NCI-H1092 (cell line): ENCODE measurements at regions not wholly inside any gene's neighbourhood (a gene's known extent, or its start where the extent isn't known, plus 50 kb on each side); places are given as distances from the start of the nearest gene placed in this dataset.
"Not testable (repeated sequence)": the region's sequence is repeated elsewhere in the genome, so short reads cannot be mapped to it uniquely, and the experiment has no call there.

ENCODE experiments used
- DNase-seq: peaks from one replicate; lab custom pipeline; 2025; lab: John Stamatoyannopoulos, UW

DNA sequence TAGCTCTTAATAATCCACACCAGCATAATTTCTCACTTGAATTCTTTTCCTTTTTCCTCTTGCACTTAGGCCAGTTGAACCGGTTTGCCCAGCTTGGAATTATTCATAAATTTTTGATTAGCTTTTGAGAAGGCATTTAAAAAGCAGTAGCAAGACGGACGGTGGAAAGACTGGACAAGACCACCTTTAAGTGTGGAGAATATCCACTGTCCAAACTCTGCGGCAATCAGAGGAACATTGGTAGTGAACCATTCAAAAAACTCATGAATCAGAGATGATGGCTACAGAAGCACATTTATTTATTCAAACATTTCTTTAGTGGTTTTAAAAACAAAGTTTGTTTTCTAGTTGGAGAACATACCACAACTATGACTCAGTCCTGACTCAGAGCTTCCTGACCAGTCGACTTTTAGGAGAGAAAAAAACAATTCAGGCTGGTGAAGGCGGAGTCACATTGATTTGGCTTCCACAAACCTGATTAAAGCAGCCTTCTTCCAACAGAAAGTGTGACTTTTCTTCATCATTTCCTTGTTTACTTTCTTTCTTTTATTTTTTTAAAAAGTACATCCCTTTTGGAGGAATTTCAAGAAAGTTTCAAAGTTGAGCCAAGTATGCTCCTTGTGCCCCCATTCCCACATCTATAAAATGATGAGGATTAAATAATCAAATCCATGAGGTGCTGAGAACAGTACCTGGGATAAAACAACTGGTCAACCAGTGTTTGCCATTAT, 128.8 kb downstream of the ADSS2 start:
- DNase-seq, result no peak

DNA sequence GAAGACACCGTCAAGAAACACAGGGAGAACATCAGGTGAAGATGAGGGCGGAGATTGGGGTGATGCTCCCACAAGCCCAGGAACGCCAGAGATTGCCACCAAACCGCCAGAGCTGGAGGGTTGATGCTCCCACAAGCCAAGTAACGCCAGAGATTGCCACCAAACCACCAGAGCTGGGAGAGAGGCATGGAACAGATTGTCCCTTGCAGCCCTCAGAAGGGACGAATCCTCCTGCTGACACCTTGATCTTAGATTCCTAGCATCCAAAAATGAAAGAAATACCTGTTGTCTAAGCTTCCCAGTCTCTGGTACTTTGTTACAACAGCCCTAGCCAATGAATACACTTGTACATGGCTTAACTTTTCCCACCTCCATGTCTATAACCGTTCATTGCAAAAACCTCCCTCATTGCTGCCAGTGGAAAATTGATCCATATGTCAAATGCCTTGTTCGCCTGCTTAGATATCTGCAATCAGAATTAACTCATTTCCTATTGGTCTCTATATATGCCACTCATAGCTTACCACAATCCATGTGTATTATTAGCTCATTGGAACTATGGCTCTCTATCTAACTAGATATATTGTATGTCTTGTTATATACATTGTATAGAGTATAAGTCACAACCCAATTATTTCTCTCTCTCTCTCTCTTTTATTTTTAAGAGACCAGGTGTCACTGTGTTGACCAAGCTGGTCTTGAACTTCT, 127.4 kb downstream of the ADSS2 start:
- DNase-seq, result no peak

DNA sequence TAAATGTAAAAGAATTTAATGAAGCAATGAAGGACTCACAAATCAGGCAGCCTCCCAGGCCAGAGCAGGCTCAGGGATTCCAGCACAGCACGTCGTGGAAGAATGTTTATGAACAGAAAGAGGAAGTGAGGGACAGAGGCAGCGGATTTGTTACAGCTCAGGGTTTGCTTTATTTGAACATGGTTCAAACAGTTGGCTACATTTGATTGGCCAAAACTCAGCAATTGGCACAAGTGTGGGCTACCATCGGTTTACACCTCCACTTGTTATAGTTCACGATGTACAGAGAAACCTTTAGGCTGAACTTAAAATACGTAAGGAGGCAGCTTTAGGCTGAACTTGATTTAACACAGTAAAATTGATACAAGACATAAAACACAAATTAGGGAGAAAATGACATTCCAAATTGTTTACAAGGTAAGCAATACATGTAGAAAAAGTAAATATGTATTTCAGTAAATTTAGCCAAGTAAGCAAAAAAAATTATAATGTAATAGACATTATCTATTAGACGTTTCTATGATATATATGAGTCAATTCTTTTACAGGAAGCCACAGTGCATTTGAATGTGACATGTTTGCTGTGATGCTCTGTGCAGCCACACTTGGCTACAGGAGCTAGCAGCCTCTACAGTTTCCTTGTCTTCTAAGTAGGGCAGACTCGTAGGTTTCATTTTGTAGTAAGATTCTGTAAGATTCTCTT, 126.5 kb downstream of the ADSS2 start:
- DNase-seq, result no peak

DNA sequence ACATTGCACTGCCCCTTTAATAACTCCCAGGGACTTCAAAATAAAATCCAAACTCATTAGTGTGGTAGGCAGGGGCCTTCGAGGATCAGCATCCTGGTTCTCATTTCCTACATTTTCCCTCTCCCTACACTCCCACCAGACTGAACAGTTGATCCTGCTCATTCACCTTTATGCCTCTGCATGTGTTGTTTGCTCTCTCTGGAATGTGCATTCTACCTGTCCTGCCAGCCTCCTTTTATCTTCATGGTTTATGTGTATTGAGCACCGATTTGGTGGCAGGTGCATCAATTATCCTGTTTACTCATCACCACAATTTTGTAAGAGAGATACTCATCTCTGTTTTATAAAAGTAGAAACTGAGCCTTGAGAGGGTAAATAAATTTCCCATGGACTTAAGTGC, 125.0 kb downstream of the ADSS2 start:
- no peak for DNase-seq

DNA sequence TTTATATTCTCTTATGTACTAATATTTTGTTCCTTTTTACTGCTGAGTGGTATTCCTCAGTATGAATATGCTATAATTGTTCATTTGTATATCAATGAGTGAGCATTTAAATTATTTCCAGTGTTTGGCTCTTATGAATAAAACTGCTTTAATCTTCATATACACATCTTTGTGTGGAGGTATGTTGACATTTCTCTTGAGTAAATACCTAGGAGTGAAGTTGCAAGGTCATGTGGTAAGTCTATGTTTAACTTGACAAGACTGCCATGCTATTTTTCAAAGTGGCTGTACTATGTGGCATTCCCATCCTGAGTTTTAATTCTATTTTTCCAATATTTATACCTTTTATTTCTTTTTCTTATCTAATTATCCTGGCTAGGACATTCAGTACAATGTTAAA, 124.2 kb downstream of the ADSS2 start:
- no peak for DNase-seq

DNA sequence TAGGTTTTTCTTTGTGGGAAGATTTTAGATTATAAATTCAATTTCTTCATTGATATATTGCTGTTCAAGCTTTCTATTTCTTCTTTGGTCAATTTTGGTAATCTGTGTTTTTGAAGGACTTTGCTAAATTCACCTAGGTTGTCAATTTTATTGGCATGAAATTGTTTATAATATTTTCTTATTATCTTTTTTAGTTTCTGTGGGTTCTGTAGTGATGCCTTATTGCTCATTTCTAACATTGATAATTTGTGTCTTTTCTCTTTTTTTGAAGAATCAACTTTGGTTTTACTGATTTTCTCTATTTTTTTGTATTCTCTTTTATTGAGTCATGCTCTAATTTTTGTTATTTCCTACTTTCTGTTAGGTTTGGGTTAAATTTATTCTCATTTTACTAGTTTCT, 123.2 kb downstream of the ADSS2 start:
- DNase-seq, result no peak

DNA sequence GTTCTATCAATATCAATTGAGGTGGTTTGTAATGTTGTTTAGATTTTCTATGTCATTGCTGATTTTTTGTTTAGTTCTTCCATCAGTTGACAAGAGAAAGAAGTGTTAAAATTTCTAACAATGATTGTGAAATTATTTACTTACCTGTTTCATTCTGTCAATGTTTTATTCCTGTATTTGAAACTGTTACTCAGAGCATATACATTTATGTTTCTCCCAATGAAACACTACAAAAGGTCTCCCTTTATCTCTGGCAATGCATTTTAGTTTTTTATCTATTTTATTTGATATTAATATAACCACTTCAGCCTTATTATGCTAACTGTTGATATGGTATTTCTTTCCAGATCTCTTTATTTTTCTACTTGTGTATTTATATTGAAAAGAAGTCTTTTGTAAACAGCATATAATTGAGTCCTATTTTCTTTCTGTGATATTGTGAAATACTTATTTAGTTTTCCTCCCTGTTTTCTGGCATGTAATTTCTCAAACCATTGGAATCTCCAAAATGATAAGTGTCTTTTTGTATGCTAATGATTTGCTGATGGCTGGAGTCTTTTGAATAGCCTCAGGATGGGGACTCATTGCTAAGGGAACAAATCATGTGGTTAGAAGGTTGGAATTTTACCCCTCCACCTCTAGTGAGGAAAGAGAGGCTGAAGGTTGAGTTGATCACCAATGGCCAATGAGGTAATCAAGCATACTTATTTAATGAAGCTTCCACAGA, 122.0 kb downstream of the ADSS2 start:
- DNase-seq, result no peak

DNA sequence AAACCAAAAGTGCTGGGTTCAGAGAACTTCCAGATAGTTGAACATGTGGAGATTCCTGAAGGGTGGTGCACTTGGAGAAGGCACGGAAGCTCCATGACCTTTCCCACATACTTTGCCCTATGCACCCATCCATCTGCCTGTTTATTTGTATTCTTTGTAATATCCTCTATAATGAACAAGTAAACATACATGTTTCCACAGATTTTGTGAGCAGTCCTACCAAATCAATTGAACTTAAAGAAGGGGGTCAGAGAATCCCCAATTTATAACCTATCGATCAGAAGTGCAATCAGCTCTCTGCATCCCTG, 121.4 kb downstream of the ADSS2 start:
- no peak for DNase-seq

DNA sequence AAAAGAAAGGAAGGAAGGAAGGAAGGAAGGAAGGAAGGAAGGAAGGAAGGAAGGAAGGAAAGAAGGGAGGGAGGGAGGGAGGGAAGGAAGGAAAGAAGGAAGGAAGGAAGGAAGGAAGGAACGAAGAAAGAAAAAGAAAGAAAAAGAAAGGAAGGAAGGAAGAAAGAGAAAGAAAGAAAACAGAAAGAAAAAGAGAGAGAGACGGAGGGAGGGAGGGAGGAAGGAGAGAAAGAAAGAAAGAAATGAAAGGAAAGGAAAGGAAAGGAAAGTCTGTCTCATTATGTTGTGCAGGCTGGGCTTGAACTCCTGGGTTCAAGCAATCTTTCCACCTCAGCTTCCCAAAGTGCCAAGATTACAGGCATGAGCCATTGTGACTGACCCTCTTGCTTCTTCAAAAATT, 118.9 kb downstream of the ADSS2 start:
- DNase-seq, result not testable (repeated sequence)

DNA sequence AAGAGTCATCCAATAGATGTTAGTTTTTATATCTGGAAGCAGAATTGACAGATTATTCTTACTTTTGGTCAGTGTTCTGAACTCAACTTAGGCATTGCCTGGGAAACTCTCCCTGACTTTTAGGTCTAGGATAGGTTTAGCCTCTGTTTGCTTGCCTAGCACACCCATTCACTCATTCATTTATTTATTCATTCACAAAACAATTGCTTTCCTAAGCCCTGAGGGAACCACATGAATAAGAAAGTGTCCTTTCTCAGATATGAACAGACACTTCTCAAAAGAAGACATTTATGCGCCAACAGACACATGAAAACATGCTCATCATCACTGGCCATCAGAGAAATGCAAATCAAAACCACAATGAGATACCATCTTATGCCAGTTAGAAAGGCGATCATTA, 117.4 kb downstream of the ADSS2 start:
- not testable (repeated sequence) for DNase-seq

DNA sequence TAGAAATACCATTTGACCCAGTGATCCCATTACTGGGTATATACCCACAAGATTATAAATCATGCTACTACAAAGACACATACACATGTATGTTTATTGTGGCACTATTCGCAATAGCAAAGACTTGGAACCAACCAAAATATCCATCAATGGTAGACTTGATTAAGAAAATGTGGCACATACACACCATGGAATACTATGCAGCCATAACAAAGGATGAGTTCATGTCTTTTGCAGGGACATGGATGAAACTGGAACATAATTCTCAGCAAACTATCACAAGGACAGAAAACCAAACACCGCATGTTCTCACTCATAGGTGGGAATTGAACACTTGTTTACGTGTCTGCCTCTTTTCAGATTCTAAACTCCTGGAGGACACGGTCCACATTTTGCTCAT, 116.9 kb downstream of the ADSS2 start:
- not testable (repeated sequence) for DNase-seq

DNA sequence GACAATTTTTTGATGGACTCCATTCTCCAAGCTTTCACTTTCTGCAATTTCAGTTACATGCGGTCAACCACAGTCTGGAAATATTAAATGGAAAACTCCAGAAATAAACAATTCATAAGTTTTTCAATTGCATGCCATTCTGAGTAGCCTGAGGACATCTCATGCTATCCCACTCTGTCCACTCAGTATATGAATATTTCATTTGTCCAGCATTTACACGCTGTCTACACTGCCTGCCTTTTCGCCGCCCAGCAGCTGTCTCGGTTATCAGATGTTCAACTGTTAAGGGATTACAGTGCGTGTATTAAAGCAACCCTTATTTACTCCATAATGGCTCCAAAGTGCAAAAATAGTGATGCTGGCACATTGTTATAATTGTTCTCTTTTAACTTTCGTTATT, 116.3 kb downstream of the ADSS2 start:
- no peak for DNase-seq

DNA sequence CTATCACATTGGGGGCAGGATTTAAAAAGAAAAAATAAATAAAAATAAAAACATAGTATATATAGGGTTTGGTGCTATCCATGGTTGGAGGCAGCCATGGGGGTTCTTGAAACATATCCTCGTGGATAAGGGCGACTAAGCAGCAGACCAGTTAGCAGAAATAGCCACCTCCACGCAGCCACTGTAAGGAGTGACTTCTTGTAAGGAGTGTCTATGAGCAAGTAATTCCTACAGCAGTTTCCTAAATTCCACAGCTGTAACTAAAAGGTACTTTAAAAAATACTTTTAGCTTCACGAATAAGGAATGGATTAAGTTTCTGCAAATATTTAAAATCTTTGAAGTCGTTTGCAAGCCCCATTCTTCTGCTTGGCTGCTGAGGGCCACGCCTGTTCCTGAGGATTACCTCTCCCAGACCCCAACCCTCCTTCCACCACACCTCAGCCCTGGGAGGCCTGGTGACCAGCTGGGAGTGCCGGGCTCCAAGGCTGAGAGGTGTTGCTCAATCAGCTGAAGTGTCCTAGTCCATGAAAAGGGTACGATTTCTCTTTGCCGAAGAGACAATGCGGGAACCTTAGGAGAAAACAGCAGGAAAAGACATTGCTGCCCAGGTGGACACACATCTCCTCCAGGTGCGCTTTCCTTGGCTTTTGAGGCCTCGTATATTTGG, 115.3 kb downstream of the ADSS2 start:
- no peak for DNase-seq

DNA sequence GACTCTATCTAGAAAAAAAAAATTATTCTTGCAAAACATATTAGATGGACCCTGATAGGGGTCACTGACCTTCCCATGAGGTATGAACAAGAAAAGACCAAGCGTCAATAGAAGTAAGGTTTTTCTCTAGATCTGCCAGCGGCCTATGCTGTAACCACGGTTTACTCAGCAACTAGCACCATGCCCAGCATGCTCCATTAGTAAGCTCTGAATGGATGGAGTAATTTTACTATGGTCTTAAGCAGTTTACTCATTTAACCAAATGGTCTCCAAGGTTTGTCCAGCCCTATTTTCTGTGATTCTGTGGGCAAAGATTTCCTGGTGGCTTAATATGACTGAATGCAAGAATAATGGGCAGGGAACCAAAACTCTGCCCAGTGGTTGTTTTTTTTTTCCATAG, 113.9 kb downstream of the ADSS2 start:
- no peak for DNase-seq

DNA sequence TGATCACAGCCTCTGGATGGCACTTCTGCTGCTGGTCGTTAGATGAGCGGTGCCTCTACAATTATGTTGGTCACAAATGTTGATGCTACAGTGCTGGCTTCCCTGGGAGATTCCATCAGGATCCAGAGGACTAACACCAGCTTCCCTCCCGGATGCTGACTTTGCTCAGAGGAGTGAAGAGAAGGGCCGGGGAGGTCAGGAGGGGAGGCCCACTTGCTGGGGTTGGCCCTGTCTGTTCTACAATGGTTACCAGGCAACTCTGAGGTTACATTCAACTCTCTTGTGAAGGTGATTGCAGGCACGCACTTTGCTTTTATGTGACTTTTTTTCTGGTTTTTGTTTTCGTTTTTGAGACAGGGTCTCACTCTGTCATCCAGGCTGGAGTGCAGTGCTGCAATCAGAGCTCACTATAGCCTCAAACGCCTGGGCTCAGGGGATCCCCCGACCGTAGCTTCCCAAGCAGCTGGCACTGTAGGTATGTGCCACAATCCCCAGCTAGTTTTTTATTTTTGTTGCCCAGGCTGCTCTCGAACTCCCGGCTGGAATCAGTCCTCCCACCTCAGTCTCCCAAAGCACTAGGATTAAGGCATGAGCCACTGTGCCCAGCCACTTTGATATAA, 112.5 kb downstream of the ADSS2 start:
- no peak for DNase-seq

DNA sequence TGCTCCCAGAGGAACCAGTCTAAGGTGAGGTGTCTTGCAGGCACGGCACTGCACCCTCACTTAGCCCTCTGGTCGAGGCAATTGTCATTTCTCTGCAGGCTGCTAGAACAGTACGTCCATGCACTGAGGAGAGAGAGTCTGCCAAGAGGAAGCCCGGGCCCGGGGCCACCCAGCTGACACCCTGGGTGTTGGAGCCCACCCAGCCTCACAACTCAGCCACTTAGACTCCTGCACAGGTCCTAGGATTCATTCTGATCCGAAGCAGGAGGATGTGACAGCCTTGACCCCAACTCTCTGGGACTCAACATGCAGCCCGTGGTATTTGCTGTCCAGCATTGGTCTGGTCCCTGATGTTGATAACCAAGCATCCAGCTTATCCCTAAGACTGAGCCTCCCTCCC, 111.9 kb downstream of the ADSS2 start:
- DNase-seq, result no peak

DNA sequence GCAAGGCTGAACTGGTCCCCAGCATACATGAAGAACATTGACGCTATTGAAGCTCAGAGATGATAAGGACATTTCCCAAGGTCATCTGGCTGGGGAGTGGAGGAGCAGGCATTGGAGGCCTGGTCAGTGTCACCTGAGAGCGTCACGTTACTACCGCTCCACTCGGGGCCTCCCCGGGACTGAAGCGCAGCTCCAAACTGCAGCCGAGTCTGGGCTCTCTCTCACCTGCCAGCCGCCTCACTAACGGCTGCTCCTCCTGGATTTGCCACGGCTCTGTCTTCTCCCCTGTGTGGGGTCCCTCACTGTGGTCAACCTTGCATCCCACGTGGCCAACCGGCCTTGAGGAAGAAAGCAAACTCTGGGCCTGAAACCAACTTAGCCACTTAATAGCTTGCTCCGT, 111.3 kb downstream of the ADSS2 start:
- no peak for DNase-seq

DNA sequence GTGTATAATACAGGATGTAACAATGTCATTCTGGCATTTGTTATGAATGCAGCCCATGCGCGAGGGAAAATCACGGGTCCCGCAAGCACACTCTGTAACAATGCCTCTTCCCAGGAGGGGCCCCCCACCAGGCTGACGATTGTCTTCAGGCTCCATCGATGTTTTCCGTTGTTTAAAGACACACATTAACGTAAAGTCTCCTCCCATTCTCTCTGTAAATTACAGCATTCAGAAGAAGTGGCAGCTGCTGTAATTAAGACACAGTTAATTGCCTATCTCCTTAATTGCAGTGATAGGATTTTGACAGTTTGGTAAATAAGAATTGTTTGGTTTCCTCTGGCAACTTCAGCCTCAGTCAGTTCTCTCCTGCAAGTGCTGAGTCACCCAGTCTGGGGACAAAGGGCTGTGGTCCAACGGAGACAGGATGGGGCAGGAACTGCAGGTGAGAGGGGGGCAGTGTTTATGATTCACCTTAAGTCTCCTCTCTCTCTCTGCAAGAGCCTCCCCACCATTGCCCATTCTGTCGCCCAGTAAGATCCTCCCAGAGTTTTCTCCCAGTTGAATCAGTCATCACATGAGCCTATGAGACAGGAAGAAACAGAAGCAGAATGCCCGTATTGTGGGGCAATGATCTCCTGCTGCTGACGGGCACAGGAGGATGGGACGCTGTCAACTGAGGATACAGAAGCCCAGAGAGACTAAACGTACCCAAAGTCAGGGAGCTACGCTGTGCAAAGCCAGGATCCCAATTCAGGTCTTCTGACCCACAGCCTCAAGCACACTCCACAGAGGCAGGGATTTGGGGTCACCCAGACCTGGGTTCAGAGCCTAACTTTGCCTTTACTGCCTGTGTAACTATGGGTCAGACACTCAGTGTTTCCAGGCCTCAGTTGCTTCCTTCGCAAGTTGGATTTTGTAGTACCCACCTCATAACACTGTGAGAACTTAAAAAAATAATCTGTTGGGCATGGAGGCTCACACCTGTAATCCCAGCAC, 110.0 kb downstream of the ADSS2 start:
- no peak for DNase-seq

DNA sequence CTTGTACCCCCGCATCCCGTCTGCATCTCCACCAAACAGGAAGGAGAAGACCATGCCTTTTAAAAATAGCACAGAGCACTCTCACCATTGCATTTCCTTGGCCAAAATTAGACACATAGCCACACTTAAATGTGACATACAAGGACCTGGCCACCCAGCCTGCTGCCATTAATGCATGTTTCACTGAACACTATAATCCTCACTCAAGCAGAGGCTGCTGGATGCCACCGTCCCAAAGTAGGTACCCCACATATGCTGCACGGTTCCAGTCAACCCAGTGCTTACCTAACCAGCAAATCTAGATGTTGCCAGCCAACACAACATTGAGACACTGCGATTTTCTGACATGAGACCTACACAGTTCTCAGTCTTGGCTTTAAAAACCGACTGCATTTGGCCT, 107.7 kb downstream of the ADSS2 start:
- no peak for DNase-seq

DNA sequence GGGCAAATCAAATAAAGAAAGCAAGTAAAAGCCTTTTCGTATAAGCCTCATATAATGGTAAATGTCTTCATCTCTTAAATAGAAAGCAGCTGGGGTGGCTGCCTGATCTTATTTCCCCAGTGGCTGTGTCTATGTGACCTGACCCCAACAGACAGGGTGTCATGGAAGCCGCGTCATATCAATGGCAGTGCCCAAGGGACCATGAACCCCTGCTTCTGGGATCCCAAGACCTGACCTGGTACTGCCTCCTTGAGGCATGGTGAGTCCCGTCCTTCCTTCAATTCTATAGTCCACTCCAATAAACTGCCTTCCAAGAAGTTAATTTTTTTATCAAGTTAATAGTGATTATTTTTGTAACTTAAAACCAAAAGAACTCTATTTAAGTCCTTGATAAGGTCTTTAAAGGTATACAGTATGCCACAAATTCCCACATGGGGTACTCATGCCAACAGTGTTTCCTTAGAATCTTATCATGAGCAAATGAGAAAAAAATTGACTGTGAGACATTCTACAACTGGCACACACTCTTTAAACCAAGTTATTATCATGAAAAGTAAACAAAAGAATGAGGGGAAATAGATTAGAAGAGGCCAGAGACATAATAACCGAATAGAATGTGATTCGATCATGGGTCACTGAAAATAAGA, 104.6 kb downstream of the ADSS2 start:
- no peak for DNase-seq
